ENCODE measurements at regions not wholly inside any gene's neighbourhood (a gene's known extent, or its start where the extent isn't known, plus 50 kb on each side); places are given as distances from the start of the nearest gene placed in this dataset.

DNA sequence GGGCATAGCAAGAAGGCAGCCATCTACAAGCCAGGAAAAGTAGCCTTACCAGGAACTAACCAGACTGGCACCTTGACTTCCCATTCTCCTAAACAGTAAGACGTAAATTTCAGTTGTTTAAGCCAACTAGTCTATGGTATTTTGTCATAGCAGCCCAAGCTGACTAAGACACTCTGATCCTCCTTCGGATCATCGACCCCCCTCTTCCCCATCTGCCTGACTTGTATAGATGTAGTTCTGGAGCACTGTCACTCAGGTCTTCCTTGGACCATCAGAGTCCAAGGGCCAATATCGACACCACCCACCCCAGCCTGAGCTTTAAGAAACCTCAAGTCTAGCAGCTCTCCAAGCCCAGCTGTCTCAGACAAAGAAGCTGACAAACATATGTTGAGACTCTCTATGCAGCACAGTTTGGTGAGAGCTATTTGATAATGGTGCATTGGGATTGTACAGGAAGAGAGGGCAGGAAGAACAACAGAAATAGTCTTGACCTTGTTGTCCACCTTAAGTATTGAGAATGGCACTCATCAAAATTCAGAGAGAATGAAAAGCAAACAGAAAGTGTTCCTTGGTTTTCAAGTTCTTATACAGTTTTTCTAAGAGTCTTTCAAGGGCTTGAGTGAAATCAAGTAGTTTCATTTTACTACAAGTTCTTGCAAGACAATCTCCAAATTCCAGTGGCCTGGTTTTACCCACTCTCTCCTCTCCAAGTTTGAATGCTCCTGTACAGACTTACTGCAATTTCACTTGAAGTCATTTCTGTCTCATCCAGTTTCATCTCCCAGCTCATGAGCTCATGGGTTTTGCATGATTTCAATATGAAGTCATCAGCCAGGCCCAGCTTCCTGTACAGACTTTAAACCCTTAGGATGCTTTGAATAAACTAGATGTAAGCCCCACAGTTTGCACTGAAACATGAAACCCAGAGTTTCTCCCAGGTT, 122.3 kb upstream of the RAI14 start:
- peak; percentile 73 for DNase-seq (ENCODE audit: low read depth)

DNA sequence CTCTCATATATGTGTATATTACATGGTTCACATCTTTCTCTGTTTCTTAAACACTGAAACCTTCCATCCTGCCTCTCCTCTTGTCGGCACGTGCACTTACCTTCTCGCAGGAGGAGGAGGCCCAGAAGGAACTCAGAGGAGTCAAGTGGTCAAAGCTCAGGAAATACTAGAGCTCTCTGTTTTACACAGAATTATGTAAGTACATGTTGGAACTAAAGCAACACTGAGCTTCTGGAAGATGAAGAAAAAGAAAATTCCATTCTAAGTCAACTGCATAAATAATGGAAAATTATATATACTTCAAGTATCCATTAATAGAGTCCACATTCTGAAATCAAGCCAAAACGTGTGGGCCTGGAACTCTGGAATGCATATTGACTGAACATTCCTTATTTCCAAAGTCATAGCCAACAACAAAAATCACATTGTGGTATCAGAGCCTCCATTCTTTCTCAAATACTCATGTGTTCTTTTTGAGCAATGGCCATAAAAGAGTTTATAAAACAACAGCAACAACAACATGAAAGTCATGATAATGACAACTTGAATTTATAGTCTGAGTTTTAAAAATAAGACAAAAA, 121.5 kb upstream of the RAI14 start:
- DNase-seq (ENCODE audit: low read depth), result peak; percentile 64

DNA sequence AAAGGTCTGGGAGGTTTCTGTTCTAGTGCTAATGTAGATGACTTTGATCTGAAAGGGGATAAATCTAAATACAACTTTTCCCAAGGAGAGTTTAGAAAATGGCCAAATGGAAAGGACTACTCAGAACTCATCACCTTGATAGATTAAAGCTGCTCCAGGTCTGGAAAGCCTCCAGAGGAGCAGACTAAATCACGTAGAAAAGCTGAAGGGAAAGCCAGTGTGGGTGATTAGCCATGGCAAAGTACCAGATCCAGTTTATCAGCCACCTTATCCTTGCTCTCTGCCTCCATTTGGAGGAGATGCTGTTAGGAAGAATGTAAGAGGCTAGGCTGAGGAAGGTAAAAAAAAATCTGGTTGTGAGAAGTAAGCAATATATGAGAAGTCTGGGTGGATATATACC, 120.7 kb upstream of the RAI14 start:
- DNase-seq (ENCODE audit: low read depth), result no peak

DNA sequence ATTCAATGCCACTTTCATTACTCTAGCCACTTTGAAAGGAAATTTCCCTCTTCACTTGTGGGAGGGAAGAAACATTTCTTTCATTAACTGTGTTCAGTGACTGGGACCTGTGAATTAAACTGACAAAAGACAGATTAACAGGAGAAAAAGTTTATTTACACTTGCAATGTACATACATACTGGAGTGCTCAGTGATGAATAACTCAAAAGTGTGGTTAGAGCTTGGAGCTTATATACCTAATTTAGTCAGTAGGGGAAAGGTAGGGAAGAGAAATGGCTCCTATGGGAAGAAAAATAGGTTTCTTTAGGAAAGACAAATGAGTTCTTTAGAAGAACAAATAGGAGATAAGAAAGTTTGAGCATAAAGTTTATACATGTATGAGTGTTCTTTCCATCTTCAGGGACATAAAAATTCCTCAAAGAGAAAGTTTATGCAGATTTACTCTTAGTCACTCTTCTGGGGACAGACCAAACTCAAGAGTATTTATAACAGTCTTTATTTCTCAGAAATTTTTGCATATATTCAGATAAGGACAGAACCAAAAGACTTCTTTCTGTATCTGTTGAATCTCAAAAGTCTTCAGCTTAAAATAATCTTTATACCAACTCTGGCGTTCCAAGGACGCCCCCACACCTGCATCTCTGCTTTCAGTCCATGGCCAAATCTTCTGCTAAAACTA, 120.0 kb upstream of the RAI14 start:
- DNase-seq (ENCODE audit: low read depth), result no peak

DNA sequence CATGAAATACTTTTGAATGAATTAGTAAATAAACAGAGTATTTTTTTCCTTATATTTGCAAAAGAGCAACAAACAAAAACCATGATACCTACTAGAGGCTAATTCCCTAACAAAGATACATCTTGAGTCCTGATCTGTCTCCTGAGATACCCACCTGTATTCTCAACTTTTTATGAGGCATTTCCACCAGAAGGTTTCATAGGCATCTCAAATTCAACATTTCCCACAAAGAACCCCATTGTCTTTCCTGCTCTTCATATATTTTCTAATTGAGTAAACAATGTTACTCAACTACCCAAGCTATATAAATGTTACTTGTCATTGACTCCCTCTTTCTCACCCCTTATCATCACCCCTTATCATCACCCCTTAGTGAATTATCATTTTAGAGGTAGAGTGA, 119.4 kb upstream of the RAI14 start:
- DNase-seq (ENCODE audit: low read depth), result no peak

DNA sequence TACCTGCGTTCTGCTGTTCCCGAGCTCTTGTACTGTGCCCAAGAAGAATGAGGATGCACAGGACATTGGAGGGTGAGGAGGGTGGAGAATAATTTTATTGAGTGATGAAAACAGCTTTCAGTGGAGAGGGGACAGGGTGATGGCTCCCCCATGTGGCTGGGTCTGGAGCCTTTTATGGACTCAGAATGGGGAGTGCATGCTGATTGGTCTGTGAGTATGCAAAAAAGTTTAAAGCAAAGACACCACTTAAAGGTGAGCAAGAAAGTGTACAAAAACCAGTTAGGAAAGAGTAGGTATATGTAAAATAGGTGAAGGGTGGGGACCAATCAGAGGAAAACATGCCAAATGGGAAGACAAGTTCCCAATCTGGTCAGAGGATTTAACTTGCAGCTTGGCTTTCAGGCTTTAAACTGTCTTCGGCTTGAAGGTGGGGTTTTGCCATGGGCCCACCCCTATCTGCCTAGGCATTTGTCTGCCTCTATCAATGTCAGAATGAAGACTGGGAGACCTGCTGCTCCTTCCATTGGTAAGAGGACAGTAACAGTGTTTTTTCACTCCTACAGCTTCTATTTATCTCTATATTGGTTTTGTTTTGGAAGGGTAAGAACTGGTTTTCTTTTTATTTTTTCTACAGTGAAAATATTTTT, 118.0 kb upstream of the RAI14 start:
- no peak for DNase-seq (ENCODE audit: low read depth)

DNA sequence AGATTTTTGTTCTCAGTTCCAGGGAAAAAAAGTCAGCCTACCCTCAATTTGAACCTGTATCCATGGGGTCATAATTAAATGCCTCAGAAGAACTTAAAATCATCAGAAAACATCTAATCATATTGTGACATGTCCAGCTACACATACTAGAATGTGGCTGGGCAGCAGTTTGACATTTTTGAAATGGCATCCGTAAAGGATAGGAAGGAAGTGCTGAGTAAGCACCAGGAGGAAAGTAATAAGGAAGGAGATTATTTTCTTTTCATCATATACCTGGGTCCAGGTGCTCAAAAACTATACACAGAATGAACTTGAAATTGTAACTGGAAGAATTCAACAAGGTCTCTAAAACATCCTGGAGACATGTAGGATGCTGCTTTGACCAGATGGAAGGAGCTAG, 116.9 kb upstream of the RAI14 start:
- DNase-seq (ENCODE audit: low read depth), result no peak

DNA sequence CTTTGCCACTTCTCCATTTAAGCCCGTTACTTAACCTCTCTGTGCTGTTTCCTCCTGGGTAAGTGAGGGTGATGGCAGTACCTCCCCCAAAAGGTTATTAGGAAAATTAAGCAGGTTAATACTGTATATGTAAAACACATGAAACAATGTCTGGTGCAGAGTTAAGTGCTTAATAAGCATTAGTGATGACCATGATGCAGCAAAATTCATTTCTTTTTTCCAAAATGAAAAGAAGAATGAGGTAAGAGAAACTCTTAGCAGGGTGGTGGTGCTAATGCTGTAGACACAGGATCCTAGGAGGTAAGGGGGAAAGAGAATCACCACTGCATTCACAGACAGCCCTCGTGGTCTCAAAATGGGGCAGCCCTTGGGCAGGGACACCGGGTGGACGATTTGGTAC, 115.1 kb upstream of the RAI14 start:
- no peak for DNase-seq (ENCODE audit: low read depth)

DNA sequence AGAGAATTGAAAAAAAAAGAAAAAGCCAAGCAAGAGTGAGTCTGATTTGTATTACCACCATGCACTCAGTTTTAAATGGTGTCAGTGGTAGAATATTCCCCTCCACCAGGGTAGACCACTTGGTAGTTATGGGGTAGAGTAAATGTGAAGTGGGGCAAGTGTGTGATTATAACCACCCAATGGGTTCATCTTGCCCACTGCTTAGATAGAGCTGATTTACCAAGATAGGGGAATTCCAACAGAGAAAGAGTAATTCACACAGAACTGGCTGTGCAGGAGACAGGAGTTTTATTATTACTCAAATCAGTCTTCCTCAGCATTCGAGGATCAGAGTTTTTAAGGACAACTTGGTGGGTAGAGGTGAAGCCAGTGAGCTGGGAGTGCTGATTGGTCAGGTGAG, 113.3 kb upstream of the RAI14 start:
- no peak for DNase-seq (ENCODE audit: low read depth)

DNA sequence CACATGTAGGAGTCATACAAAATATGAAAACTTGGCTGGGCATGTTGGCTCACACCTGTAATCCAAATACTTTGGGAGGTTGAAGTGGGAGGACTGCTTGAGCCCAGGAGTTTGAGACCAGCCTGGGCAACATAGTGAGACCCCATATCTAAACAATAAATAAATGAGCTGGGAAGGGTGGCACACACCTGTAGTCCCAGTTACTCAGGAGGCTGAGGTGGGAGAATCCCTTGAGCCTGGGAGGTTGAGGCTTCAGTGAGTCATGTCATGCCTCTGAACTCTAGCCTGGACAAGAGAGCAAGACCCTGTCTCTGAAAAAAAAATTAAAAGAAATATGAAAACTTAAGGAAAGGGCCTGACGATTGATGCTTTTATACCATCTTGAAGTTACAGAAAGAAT, 112.4 kb upstream of the RAI14 start:
- DNase-seq (ENCODE audit: low read depth), result no peak

DNA sequence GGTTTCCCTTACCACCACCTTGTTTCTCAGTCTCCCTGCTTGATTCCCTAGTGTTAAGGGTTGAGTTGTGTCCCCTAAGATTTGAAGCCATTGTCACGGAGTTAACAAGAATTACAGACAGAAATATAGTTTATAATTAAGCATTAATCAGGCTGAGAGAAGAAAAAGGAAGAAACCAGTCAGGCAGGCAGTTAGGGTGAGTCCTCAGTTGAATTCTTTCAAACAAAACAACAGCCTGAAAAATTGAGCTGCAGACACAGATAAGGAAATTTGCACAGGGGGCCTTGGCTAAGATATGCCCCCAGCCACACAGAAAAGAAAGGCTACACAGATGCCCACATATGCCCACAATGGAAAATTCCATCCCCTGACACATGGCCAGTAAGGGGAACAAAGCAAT, 111.7 kb upstream of the RAI14 start:
- DNase-seq (ENCODE audit: low read depth), result no peak

DNA sequence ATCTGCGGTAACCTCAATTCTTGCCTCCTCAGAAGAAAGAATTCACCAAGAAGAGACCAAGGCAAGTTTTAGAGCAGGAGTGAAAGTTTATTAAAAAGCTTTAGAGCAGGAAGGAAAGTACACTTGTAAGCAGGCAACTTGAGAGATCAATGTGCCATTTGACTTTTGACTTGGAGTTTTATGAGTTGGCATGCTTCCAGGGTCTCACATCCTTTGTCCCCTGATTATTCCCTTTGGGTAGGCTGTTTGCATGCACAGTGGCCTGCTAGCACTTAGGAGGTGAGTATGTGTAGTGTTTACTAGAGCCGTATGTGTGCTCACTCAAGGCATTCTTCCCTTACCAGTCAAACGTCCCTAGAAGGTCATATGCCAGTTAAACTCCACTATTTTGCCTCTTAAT, 111.0 kb upstream of the RAI14 start:
- DNase-seq (ENCODE audit: low read depth), result no peak

DNA sequence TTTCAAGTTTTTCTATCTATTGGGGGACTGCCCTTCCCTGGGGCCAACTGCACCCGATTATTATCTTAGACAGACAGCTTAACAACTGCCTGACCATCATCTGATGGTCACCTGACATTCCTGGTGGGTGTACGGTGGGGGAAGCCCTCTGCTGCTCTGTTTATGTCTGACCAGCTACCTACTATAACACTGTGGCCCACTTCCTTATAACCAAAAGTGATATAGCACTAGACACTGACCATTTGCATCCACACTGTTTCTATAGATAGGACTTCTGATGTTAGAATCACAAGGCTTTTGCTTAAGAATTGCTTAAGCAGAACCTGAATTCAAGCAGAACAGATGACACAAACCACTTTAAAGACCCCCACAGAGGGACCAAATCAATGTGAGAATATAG, 110.5 kb upstream of the RAI14 start:
- no peak for DNase-seq (ENCODE audit: low read depth)

DNA sequence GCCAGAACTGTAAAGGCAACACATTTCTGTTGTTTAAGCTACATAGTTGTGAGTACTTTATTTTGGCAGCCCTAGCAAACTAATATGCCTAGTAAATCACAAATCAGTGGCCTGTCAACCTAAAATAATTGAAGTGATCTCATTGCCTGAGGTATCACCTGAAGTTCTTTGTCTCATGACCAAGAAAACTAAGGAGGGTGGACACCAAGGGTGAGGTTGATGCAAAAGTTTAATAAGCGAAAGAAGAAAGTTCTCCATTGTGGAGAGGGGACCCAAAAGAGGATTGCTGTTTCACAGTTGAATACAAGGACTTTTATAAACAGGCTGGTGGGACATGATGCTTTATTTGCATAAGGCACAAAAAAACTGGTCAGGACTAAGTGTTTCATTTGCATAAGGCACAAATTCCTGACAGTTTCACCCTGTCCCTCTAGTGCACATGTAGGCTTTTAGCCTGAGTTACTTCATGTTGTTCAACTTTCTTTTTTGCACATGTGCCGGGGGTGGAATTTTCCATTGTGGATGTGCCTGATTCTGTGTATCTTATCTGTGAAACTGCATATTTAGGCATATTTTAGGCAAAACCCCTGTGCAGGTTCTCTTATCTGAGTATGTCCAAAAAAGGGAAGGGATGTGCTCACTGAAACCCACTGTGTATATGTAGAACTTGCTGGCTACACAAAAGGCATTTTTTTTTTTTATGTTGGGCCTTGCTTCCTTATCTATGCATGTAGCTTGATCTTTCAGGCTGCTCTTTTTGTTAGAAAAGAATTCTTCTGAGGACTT, 108.6 kb upstream of the RAI14 start:
- no peak for DNase-seq (ENCODE audit: low read depth)

DNA sequence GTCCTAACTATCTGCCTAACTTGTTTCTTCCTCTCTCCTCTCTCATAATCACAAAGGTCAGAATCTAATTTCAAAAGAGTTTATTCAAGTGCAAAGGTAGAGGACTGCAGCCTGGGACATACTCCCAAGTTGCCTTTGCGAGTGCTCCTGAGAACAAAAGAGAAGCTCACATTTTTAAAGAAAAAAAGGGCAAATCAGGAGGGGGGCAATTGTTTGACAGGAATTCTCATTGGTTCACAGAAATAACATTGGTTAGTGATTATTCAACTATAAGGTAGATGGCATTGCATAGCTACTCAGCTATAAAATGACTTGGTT, 108.1 kb upstream of the RAI14 start:
- no peak for DNase-seq (ENCODE audit: low read depth)

DNA sequence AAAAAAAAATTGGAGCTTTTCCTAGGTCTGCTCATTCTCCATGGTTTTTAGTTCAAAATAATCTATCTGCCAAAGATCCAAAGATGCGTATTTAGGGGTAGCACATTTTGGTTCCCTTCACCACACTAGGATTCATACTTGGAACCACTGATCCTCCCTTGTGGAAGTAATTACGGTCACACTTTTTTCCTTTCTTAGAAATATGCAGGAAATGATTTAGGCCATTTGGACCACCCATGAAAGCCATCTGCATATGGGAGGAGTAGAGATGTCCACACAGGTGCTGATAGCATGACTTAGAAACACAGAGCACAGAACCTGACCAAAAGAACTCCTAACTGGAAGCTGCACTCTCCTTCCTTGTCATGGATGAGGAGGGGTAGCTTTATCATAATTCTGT, 105.9 kb upstream of the RAI14 start:
- DNase-seq (ENCODE audit: low read depth), result no peak

DNA sequence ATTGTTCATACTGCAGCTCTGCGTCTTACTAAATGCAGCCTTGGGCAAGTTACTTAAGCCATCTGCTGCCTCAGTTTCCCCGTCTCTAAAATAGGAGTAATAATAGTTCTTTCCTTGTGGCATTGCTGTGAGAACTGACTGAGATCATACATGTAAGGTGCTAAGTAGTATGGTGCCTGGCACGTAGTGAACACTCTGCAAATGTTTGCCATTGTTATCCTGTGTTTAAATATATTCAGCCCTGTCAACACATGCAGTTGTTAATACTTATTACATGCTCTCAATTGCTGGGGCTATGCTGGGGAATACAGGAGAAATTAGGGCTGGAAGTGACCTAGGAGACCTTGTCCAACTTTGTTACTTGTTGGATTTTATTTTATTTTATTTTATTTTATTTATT, 105.2 kb upstream of the RAI14 start:
- no peak for DNase-seq (ENCODE audit: low read depth)

DNA sequence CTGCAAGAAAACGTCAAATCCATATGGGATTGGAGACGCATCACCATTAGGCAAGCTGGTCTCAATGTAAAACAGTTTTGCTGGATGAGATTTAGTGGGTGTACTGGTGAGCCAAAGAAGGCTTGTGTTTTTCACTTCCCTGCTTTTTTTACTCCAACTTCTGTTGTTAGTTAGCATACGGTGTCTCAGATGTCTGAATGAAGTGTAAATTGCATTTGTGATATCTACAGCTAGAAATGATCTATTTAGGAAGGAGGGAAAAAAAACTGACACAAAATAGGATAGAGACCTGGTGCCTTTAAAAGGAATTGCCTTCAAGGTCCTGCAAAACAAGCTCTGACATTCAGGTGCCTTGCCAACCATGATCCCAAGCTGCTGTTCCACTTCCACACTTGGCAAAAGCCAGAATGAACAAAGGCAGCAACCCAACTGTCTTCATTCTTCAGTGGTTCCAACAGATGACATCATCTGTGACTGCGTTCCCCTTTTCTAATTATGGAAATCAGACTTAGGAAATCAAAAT, 104.2 kb upstream of the RAI14 start:
- DNase-seq (ENCODE audit: low read depth), result no peak

DNA sequence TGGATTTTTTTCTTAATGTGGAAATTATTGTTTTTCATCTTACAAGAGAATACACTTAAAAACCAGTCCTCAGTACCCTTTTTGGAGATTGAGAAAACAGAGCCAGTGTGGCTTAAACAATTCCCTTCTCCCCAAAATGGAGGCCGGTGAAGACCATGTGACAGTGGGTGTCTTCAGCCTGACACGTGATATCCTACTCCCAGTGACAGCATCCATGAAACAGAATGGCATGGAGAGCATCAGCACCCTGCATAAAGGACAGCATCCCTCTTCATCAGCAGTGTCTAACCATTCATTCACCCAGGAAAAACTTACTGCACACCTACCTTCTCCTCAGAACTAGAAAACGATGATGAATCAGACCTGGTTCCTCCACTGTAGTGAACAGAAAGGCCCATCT, 103.4 kb upstream of the RAI14 start:
- DNase-seq (ENCODE audit: low read depth), result no peak

DNA sequence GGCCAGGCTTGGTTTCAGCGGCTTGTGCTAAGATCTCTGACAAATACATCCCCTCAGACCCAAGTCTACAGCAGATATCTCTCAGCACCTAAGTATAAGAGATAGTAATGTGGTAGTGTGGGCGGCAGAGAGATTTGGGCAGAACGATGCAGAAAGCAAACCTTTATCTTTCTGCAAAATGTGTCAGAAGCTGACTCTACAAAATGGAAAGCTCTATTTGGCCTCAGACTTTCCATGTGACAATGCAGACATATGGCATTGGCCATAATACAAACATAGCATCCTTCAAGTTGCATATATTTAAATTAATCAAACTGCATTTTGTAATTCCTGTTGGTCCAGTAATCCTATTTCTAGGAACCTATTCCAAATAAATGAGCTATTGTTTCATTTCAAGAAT, 102.5 kb upstream of the RAI14 start:
- no peak for DNase-seq (ENCODE audit: low read depth)

DNA sequence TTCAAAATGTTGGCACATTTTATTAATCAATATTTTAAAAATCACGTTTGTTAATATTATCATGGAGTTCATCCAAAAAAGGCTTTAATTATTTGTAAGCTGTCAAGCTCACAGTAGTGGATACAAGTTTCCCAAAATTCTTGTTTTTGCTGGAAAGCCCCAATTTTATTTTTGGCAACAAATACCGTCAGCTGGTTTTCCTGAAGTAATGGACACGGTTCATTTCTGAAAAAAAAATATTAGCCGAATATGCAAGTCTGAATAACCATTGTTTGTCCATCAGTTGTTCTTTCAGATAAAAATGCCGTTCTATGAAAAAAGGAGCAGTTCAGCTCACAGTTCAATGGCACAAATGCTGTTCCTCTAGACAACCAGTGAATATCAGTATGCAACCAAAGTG, 101.5 kb upstream of the RAI14 start:
- DNase-seq (ENCODE audit: low read depth), result no peak

Data from stromal cell of bone marrow (primary cell).